CD4-positive, alpha-beta T cell treated with Interleukin-17A for 4 hours (primary cell): ENCODE measurements at regions not wholly inside any gene's neighbourhood (a gene's known extent, or its start where the extent isn't known, plus 50 kb on each side); places are given as distances from the start of the nearest gene placed in this dataset.

ENCODE experiments used
- DNase-seq: peaks from one replicate; pipeline ENCODE4 v3.0.0-alpha.2; 2020; ENCODE audit warnings: mixed read lengths

- no peak for DNase-seq
Measured at GRCh38 chr6:104301951-104302350, 557.8 kb downstream of the HACE1 start.

GRCh38 chr6:104286641-104287040, 573.1 kb downstream of the HACE1 start:
- no peak for DNase-seq

- no peak for DNase-seq
Measured at GRCh38 chr6:104284872-104285271, 574.8 kb downstream of the HACE1 start.

- no peak for DNase-seq
Measured at GRCh38 chr6:104282581-104282980, 577.1 kb downstream of the HACE1 start.

GRCh38 chr6:104281370-104281769, 578.3 kb downstream of the HACE1 start:
- no peak for DNase-seq

GRCh38 chr6:104268389-104268788, 591.3 kb downstream of the HACE1 start:
- DNase-seq = no peak

GRCh38 chr6:104266922-104267321, 592.8 kb downstream of the HACE1 start:
- DNase-seq = no peak

GRCh38 chr6:104256646-104257045, 603.1 kb downstream of the HACE1 start:
- no peak for DNase-seq

GRCh38 chr6:104253236-104253635, 606.5 kb downstream of the HACE1 start:
- no peak for DNase-seq

- DNase-seq = no peak
Measured at GRCh38 chr6:104252276-104252675, 607.4 kb downstream of the HACE1 start.

- no peak for DNase-seq
Measured at GRCh38 chr6:104251651-104252050, 608.1 kb downstream of the HACE1 start.

- DNase-seq = no peak
Measured at GRCh38 chr6:104240865-104241264, 618.9 kb downstream of the HACE1 start.

GRCh38 chr6:104239971-104240370, 619.7 kb downstream of the HACE1 start:
- DNase-seq = no peak

- no peak for DNase-seq
Measured at GRCh38 chr6:104229057-104229456, 630.7 kb downstream of the HACE1 start.

GRCh38 chr6:104227508-104227907, 632.2 kb downstream of the HACE1 start:
- no peak for DNase-seq

GRCh38 chr6:104226790-104227446, 632.8 kb downstream of the HACE1 start:
- DNase-seq = no peak

GRCh38 chr6:104218116-104218515, 641.6 kb downstream of the HACE1 start:
- no peak for DNase-seq

- no peak for DNase-seq
Measured at GRCh38 chr6:104214901-104215300, 644.8 kb downstream of the HACE1 start.

GRCh38 chr6:104212977-104213668, 646.6 kb downstream of the HACE1 start:
- DNase-seq = no peak

GRCh38 chr6:104207635-104208034, 652.1 kb downstream of the HACE1 start:
- DNase-seq = no peak

- DNase-seq = no peak
Measured at GRCh38 chr6:104201557-104201956, 658.2 kb downstream of the HACE1 start.

- DNase-seq = no peak
Measured at GRCh38 chr6:104187616-104188015, 672.1 kb downstream of the HACE1 start.

GRCh38 chr6:104186831-104187230, 672.9 kb downstream of the HACE1 start:
- no peak for DNase-seq

- DNase-seq = no peak
Measured at GRCh38 chr6:104183816-104184435, 675.8 kb downstream of the HACE1 start.
